HEK293T (cell line): ENCODE measurements at regions not wholly inside any gene's neighbourhood (a gene's known extent, or its start where the extent isn't known, plus 50 kb on each side); places are given as distances from the start of the nearest gene placed in this dataset.

Experiments used
- BHLHE40 ChIP-seq: fragments of 450-650 bp; IDR thresholded peaks from 2 replicates; pipeline ENCODE4 v1.6.1; 2016; ENCODE audit warnings: mild to moderate bottlenecking, moderate library complexity, borderline replicate concordance
- FOXM1 ChIP-seq: fragments of 450-650 bp; IDR thresholded peaks from 2 replicates; pipeline ENCODE4 v1.6.1; 2017; ENCODE audit warnings: mild to moderate bottlenecking, borderline replicate concordance

GRCh38 chr19:5234412-5234811, 106.2 kb downstream of the PTPRS start:
- no peak for TF ChIP-seq FOXM1
- no peak for TF ChIP-seq BHLHE40
